HEK293T (cell line): ENCODE measurements at regions not wholly inside any gene's neighbourhood (a gene's known extent, or its start where the extent isn't known, plus 50 kb on each side); places are given as distances from the start of the nearest gene placed in this dataset.

Source experiments
- BHLHE40 ChIP-seq: fragments of 450-650 bp; IDR thresholded peaks from 2 replicates; pipeline ENCODE4 v1.6.1; 2016; ENCODE audit warnings: mild to moderate bottlenecking, moderate library complexity, borderline replicate concordance
- HDGF ChIP-seq: fragments of 450-650 bp; IDR thresholded peaks from 2 replicates; pipeline ENCODE4 v1.6.1; 2017; ENCODE audit warnings: antibody characterized with exemption, borderline replicate concordance

- no peak for TF ChIP-seq HDGF
- no peak for TF ChIP-seq BHLHE40
Measured at GRCh38 chr17:33786478-33786877, 468.6 kb upstream of the CCL2 start.
